ENCODE measurements at regions not wholly inside any gene's neighbourhood (a gene's known extent, or its start where the extent isn't known, plus 50 kb on each side); places are given as distances from the start of the nearest gene placed in this dataset.

GRCh38 chr2:121033461-121033996 lies 251.5 kb downstream of the TFCP2L1 start:
- DNase-seq = no peak

GRCh38 chr2:121034551-121034950 lies 250.5 kb downstream of the TFCP2L1 start:
- DNase-seq = no peak

DNA sequence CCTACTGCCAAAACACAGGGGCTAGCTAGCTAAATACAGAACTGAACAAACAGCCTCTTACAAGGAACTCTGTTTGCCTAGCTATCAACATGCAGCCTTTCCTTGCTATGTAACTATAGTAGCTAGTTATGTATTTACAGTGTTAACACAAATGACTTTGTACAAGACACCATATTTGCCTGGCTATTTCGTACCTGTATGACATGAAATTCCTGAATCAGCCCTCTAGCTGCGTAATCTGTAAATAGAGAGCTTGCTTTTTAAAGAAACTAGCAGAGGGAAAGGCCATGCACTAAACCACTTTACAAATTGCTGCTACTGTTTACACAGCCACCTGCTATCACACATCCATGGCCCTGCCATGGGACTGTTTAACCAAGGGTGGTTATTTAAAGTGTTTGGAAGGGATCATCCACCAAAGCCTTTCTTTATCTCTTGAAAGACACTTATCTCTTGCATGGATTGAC lies 248.7 kb downstream of the TFCP2L1 start:
- peak; percentile 96 for DNase-seq

DNA sequence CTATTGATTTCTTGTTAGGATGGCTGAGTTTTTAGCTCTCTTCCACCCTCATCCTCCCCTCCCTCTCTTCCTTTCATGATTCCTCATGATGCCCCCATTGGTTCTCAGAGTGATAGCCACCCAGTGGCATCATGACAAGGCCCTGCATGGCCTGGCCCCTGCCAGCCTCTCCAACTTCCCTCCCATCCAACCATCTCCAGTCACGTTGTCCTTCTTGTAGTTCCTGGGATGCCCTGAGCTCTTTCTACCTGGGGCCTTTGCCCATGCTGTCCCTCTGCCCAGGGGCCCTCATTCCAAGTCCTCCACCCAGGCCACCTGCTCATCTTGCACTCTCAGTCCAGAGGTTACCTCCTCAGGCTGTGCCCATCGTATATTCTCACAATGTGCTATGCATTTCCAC lies 247.5 kb downstream of the TFCP2L1 start:
- no peak for DNase-seq

DNA sequence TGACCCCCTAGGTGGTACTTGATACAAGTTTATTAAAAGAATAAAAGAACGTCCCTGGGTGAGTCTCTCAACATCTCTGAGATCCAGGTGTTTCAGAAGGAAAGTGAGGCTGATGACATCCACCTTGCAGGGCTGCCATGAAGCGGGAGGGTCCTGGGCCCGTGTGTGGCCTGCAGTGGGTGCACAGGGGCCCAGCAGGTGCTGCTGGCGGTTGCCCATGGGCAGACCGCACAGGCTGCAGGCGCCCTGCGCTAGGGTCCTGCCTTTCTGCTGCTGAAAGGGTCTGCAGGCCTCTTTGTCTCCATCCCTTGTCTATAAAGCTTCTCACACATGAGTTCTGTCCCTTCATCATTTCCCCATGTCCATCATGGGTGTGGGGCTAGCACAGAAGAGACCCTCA lies 247.0 kb downstream of the TFCP2L1 start:
- no peak for DNase-seq

GRCh38 chr2:121038431-121038830 lies 246.6 kb downstream of the TFCP2L1 start:
- DNase-seq = no peak

- peak; percentile 7 for DNase-seq
These were observed 245.9 kb downstream of the TFCP2L1 start for GRCh38 chr2:121038891-121039616.

DNA sequence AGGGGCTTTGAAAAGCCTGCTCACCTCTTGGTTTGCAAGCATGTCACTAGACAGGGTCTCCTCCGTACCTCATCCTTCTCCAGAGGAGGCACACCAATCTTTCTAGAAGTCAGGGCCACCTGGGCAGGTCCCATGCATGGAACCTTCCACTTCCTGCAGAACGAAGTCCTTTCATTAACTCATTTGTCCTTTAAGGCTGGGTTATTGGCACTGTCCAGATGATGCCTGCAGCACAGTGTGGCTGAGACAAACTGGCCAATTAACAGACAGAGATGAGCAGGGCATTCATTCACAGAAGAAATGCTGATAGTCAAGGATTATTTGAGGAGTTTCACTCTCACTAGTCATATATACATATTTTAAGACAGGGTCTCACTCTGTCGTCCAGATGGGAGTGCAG lies 245.3 kb downstream of the TFCP2L1 start:
- DNase-seq = no peak

- DNase-seq = no peak
These were observed 243.5 kb downstream of the TFCP2L1 start for GRCh38 chr2:121041516-121041915.

GRCh38 chr2:121043061-121043826 lies 241.8 kb downstream of the TFCP2L1 start:
- no peak for DNase-seq

DNA sequence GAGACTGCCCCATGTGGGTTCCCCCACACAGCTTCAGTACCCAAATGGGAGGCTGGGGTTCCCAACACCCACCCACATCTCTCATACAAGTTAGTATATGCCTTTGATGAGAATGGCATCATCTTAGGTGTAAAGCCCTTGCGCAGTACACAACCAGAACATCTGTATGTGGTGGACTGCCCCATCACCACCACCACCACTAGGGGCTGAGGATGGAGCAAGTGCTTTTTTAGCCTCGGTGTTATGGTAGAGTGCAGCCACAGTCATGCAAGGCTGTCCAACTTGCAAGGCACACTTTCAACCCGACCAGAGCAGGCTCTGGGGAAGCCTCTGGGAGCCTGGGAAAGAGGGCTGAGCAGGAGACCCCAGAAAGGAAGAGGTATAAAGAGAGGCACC lies 241.2 kb downstream of the TFCP2L1 start:
- no peak for DNase-seq

- no peak for DNase-seq
These were observed 240.6 kb downstream of the TFCP2L1 start for GRCh38 chr2:121044412-121044811.

- no peak for DNase-seq
These were observed 239.8 kb downstream of the TFCP2L1 start for GRCh38 chr2:121045245-121045644.

DNA sequence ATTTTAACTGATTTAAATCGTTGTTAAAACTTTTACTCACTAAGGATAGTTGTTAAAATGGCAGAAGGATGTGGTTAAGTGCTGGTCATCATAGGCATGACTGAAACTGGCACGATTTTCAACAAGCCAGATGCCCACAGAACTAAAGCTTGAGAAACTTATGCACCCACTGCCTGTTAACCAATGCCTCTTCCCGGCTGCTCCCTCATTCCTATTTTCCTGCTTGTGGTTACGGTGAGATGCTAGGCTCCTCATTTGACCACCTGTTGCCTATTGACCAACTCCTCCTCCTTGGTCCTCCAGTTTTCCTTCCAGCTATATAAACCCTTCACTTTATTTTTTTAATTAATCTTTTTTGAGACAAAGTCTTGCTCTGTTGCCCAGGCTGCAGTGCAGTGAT lies 238.7 kb downstream of the TFCP2L1 start:
- no peak for DNase-seq

- DNase-seq = no peak
These were observed 237.6 kb downstream of the TFCP2L1 start for GRCh38 chr2:121047383-121047782.

- DNase-seq = no peak
These were observed 235.9 kb downstream of the TFCP2L1 start for GRCh38 chr2:121049131-121049530.

GRCh38 chr2:121049950-121050585 lies 234.9 kb downstream of the TFCP2L1 start:
- no peak for DNase-seq

DNA sequence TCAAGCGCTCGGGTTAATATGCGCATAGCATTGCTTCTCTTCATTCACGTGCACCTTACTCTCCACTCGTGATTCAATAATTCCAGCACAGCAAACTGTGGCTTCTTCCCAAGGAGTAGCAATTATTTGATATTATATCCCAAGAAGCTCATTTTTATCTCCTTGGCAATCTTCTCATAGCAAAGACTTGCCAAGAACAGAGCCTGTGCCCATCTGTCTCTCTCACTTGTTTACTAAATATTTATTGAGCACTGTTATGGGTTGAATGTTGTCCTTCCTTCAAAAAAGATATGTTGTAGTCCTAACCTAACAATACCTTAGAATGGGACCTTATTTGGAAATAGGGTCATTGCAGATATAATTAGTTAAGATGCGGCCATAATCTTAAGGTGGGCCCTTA lies 233.7 kb downstream of the TFCP2L1 start:
- no peak for DNase-seq

GRCh38 chr2:121052023-121052422 lies 233.0 kb downstream of the TFCP2L1 start:
- no peak for DNase-seq

DNA sequence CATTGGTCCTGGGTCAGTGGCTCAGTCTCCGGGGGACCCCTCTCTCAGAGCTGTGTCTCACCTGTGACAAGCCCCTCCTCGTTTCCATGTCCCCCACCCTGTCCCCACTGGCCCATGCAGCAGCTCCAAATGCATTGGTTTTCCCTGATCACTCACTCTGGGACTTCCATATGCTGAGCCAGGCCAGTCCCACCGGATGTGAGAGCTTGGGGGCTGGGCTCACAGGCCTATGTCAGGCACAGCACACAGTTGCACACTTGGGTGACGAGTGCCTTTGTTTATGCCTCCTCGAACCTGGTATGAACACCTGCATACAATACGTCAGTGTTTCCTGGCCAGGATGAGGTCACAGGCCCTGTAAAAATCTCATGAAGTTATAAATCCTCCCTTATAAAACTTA lies 232.5 kb downstream of the TFCP2L1 start:
- DNase-seq = no peak

GRCh38 chr2:121055088-121055487 lies 229.9 kb downstream of the TFCP2L1 start:
- no peak for DNase-seq

DNA sequence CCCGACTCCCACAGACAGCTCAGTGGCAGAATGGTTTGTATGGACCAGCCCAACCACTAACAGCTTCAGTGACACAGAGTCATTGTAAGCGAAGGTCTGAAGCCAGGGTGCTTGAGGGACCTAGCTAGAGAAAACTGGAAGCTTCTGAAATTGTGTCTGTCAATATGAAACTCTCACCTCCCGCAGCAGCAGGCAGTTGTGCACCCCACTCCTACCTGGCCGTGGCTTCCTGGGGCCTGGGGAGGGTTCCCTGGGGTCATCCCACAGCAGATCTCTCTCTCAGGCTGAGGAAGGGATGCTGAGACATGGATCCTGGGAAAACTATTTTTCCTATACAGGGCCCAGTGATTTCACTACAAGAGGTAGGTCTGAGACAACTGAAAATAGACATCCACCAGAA lies 229.5 kb downstream of the TFCP2L1 start:
- no peak for DNase-seq

GRCh38 chr2:121058852-121059558 lies 226.0 kb downstream of the TFCP2L1 start:
- no peak for DNase-seq
